ENCODE measurements at regions not wholly inside any gene's neighbourhood (a gene's known extent, or its start where the extent isn't known, plus 50 kb on each side); places are given as distances from the start of the nearest gene placed in this dataset.
"Not testable (repeated sequence)": the region's sequence is repeated elsewhere in the genome, so short reads cannot be mapped to it uniquely, and the experiment has no call there.

DNA sequence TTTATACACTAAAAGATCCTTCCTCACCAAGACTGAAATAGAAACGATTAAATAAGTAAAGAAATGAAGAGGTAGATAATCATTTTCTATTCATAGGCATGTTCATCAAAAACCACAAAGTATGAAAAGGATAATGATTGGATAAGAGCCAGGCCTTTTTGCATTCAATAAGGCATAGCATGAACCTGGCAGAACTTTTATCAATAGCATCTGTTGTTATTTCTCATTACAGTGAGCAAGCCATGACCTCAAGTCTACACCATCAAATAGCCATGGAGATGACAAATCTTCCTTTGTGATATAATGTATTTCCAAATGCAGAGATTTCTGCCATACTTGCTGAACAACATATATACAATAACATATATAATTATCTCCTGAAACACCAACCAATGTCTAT is 206.0 kb upstream of the SLC7A11 start:
- no peak for DNase-seq (ENCODE audit: low read depth, low spot score)

DNA sequence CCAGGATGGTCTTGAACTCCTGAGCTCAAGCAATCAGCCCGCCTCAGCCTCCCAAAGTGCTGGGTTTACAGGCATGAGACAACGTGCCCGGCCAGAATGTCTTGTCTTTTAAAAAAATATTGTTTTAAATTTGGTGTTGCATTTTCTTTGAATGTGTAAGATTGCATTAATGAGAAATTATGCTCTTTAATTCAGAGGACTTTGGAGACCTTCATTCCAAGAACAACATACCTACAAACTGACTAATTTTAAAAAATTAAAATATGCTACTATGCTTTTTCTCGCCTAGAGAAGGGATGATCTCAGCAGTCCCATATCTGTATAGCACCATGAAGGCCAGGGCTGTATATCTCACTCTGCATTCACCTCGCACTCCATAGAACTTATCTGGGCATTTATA is 204.3 kb upstream of the SLC7A11 start:
- no peak for DNase-seq (ENCODE audit: low read depth, low spot score)

DNA sequence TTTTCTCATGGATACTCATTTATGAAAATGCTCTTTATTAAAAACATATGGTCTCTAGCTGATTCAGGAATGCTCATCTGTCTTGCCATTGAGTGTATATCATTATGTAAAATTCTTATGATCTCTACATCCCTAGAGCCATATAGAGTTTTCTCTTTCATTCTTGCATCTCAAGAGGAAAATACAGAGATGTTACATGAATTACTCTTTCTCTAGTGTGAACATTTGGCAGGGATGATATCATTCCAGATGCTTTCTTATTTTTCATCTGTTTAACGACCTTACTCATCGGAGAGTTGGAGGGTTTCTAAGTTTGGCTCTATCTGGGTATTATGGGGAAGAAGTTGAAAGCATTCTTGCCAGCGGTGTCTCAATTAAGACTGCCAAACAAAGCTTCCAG is 202.9 kb upstream of the SLC7A11 start:
- no peak for DNase-seq (ENCODE audit: low read depth, low spot score)

DNA sequence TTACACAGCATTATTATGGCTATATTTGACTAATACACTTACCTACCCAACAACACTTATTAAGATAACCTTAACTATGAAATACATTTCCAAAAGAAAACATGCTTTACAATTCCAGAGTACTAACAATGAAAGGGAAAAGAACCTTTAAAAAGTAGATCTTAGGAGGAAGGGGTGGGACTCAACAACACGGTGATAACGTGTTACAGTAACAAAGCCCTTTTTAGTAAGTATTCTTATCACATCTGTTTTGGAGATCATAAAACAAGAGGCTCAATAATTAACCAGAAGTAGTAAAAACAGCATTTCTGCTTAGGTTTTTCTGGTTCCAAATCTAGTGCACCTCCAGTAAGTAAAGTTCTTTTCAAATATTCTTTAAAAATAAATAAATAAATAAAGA is 202.1 kb upstream of the SLC7A11 start:
- DNase-seq (ENCODE audit: low read depth, low spot score) = no peak

DNA sequence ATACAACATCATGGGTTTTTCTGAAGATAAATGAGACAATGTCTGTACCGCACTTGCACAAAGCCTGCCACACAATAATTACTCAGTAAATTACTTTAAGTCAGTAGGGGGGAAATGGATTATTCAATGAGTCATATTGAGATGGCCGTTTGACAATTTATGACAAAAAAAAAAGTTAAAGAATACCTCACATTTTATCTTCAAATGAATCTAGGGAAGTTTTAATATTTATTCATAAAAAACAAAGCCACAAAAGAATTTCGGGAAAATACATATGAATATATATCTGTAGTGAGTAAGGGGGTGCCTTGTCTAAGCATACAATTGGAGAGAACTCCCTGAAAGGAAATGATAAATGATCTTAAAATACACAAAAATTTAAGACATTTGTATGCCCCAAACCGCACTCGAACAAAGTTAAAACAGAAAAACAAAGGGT is 197.0 kb upstream of the SLC7A11 start:
- no peak for DNase-seq (ENCODE audit: low read depth, low spot score)

DNA sequence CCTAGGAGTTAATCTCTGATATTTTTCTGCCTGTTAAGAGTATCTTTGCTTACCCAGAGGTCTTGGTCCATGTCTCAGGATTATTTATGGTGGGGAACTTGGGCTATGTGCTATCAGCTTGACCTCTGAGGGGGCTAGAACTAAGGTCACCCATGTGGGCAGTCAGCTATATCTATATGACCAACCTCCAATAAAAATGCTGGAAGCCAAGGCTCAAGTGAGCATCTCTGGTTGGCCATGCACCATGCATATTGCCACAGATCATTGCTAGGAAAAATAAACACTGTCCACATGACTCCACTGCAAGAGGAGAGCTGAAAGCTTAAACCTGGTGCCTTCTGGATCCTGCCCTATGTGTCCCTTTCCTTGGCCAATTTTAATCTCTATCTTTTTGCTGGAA is 196.5 kb upstream of the SLC7A11 start:
- no peak for DNase-seq (ENCODE audit: low read depth, low spot score)

DNA sequence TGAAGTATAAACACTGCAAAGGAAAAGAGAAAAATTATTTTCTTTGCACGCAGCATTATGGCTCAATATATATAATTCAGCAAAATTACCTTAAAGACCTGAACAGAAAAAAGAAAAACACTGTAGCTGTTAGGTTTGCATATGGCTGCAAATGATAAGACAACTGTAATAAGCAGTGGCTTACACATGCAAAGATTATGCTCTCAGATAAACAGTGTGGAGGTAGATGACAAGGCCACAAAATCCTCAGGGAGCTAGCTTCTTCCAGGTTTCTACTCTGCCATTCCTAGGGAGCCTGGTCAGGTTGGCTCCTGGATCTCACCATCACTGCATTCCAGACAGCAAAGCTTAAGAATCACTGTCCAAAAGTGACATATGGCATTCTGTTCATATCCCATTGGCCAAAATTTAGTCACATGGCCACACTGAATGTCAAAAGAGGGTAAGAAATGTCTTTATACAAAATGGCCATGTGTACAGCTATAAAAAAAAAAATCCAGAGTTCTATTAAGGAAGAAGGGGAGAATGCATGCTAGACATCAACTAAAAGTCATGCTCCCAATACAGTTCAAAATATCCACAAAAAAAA is 195.2 kb upstream of the SLC7A11 start:
- DNase-seq (ENCODE audit: low read depth, low spot score) = no peak

DNA sequence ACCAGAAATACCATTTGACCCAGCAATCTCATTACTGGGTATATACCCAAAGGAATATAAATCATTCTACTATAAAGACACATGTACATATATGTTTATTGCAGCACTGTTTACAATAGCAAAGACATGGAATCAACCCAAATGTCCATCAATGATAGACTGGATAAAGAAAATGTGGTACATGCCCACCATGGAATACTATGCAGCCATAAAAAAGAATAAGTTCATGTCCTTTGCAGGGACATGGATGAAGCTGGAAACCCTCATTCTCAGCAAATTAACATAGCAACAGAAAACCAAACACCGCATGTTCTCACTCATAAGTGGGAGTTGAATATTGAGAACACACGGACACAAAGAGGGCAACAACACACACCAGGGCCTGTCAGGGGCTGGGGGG is 193.6 kb upstream of the SLC7A11 start:
- DNase-seq (ENCODE audit: low read depth, low spot score) = not testable (repeated sequence)

DNA sequence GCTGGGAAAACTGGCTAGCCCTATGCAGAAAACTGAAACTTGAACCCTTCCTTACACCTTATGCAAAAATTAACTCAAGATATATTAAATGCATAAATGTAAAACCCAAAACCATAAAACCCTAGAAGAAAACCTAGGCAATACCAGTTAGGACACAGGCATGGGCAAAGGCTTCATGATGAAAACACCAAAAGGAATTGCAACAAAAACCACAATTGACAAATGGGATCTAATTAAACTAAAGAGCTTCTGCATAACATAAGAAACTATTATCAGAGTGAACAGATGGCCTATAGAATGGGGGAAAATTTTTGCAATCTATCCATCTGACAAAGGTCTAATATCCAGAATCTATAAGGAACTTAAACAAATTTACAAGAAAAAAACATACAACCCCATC is 192.9 kb upstream of the SLC7A11 start:
- DNase-seq (ENCODE audit: low read depth, low spot score) = not testable (repeated sequence)

DNA sequence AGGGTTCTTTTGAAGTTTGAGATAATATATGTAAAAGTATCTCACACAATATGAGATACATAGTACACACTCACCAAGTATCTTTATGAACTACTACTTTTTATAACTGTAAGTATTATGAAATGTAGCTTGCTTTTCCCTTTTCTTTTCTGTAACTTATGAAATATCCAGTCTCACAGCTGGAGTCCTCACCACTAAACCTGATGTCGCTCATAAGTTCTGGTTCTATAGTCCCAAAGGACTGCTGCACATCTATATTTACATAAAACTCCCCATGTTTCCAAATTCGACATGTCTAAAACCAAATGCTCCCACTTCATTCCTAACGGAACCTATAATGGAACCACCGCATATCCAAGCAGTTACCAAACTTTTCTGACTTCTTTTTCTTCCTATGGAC is 186.5 kb upstream of the SLC7A11 start:
- no peak for DNase-seq (ENCODE audit: low read depth, low spot score)

DNA sequence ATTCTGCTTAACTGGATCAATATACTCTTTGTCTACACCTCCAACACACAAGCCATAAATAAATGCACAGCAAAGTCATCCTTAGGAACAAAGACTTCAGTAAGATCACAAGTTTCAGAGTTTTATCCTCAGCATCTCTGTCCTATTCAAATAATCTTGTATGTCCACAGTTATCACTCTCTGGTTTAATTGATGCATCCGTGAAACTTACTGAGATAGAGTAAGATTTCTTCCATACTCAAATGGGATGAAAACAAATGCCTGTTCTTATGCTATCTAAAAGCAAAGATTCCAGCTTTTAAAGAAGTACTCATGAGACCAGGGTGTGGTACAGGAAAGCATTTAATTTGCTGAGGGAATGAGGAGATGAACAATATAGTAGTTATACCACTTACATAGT is 184.6 kb upstream of the SLC7A11 start:
- no peak for DNase-seq (ENCODE audit: low read depth, low spot score)

DNA sequence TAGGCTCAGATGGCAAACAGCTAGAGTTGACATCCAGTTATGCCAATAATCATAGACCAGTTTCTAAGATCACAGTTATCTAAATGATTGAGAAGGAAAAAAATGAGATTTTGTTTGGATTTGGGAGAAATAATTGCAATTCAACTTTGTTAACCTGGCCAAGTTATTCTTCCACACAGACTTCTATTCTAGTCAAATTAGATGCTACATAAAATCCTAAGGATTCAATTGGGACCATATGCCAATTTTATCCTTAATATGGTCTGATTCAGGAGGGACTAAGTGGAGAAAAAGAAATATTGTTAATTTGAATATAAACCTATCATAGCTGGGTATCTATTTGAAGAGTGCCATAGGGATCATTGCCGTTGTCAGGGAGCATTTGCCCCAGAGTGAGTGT is 178.3 kb upstream of the SLC7A11 start:
- no peak for DNase-seq (ENCODE audit: low read depth, low spot score)

DNA sequence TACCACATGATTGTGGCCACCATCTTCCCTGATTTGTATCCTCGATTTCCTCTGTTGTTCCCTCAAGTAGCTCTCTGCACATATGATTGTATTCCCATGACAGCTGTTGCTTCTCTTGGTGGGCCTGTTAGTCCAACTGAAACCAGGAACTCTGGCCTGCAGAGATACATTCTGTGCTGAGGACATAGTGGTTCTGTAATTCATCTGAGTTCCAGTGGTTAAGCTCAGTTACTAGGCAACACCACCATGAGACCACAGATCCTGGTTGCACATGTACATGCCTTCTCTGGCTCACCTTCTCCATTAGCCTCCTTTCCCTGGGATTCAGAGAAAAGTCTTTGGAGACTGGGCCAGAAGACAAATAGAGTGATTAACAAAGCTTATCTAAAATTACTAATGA is 172.1 kb upstream of the SLC7A11 start:
- DNase-seq (ENCODE audit: low read depth, low spot score) = no peak

DNA sequence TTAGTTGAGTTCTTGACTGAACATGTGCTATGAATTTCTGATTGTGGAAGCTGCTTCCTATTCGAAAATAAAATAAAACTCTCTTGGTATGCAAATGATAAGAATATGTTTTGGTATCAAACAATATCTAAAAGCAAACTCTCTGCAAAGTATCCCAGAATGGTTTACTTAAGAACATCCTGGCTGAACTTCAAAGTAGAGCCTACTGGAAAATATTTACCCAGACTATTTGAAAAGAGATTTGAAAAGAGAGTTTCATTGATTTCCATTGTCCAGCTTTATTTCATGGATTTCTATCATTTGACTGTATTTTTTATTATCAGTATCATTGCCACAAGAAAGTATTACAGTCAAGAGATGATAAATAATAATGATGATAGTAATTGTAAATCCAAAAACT is 171.1 kb upstream of the SLC7A11 start:
- DNase-seq (ENCODE audit: low read depth, low spot score) = no peak

DNA sequence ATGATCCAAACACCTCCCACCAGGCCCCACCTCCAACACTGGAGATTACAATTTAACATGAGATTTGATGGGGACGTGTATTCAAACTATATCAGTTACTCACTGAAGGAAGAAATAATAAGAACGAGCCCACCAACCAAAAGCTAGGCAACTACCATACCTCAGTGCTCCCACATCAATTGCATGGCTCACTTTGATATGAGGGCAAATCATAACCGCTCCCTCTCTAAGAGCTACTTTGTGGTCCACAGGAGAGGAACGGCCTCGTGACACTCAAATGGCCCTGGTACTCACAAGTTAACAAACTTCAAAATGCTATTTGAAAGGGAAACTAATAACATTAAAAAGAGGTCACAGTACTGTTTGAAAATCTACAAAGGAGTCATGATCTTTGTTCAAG is 170.7 kb upstream of the SLC7A11 start:
- no peak for DNase-seq (ENCODE audit: low read depth, low spot score)

DNA sequence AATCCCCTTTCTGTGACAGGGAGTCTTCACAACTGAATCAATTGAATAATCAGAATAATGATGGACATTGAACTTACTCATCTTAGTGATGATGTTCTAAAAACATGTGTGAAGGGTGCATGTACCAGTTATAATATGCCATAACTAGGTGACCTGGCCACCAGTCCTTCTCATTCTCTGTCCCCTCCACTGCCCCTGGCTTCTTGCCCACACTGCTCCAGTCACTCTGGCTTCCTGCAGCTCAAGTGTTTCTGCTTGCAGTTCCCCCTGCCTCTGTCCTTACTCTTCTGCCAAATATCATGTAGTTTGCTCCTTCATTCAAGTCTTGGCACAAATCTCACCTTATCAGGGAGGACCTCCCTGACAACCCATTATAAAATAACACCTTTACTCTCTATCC is 168.1 kb upstream of the SLC7A11 start:
- DNase-seq (ENCODE audit: low read depth, low spot score) = no peak

DNA sequence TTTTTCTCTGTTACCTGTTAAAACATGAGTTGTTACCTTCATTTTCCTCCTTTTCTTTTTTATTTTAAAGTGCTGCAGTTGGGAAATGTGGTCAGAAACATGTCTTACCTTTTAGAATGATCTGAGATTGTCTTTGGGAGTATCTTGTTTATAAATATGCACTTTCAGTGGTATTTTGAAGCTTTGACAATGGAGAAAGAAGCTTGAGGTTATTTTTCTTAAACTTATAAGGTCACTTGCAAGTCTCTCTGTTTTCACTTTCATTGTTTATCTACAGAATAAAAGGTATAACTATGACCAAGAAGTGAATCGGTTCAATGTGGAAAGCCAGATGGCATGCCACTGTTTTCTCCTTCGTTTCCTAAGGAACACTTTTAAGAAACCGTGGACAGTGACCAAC is 167.5 kb upstream of the SLC7A11 start:
- DNase-seq (ENCODE audit: low read depth, low spot score) = no peak

DNA sequence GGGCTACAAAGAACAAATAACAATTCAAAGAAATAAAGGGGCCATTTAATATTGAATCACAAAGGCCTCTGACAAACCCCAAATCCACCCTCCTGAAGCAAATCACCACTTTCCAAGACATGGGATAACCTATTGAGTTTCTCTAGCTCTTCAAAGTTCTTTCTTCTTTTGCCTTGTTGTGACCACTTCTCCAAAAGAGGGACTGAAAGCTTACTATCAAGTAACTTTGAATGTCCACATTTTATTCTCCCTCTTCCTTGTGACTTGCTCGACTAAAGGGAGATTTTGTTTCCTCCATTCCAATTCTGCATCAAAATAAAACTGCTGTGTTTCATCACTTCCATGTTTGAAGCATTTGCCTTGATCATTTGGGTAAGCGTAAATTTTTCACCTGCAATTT is 166.6 kb upstream of the SLC7A11 start:
- DNase-seq (ENCODE audit: low read depth, low spot score) = no peak

DNA sequence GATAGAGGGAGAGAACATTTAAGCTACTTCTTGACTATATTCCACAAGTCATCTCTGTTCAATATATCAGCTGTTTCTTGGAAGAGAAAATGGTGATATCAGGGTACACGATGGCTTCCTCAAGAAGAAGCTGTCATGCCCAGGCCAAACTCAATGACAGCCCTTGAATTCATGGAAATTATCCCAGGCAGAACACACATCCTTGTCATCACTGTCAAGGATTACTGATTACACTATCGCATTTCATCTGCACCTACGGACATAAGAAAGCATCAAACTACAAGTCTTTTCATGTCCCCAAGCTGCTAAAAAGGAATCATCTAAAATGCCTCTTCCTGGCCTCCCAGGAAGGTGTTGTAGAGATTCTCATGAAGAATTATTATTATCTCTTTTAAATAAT is 165.2 kb upstream of the SLC7A11 start:
- no peak for DNase-seq (ENCODE audit: low read depth, low spot score)

DNA sequence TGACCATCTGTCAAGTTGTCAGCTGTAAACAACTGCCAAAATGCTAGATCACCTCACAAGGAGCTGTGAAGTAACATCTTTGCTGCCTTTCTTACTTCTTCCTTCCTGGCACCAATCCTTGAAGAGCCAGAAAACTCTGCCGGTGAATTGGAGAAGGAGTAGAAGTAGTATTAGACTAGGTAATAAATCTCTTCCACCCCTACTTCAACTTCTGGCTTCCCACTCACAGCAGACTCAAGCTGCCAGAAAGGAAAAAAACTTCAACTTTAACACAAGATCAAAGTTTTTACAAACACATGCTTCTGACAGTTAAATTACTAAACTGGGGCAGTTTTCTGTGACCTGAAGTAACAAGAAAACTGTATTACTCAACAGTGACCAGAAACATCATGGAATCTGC is 164.7 kb upstream of the SLC7A11 start:
- DNase-seq (ENCODE audit: low read depth, low spot score) = no peak

DNA sequence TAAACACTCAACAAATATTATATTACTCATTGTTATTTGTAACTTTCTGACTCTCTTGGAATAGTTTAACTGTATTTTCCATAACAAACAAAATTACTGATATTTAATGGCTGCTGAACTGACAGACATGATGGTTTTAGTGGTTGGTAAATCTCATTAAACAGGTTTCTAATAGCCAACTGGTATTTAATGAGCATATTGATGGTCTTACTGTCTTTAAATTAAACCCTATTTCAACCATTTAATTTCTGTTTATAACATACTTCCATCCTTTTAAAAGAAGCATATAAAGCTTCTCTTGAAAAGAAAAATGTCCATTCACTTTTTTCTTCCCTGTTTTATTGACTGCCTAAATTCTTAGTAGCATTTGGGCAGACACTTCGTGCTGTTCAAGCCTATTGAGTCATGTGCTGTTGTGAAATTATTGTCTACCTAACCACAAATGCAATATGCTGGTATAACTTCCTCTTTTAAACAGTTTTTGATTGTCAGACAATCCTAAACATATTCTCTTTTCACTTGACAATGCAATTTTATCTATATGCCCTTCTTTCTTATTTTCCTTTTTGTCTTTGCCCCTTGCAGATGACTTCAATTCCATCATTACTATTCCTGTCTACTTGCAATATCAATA is 163.9 kb upstream of the SLC7A11 start:
- DNase-seq (ENCODE audit: low read depth, low spot score) = no peak

DNA sequence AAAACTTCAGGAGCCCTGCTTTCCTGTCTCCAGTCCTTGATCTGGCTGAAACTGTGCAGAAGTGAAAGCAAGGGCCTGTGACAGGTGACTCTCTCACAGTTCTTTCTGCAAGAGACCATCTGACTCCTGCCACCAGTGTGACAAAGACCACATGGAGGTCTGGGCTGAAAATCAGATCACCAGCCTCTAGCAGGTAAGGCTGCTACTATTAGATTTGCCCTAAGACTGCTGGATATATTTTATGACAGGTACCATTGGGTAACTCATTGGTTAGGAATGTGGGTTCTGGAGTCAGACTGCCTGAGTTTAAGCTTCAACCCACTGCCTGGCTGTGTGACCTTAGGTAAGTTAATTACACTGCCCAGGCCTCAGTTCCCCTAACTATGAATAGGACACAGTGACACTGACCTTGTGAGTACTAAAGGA is 163.3 kb upstream of the SLC7A11 start:
- no peak for DNase-seq (ENCODE audit: low read depth, low spot score)

DNA sequence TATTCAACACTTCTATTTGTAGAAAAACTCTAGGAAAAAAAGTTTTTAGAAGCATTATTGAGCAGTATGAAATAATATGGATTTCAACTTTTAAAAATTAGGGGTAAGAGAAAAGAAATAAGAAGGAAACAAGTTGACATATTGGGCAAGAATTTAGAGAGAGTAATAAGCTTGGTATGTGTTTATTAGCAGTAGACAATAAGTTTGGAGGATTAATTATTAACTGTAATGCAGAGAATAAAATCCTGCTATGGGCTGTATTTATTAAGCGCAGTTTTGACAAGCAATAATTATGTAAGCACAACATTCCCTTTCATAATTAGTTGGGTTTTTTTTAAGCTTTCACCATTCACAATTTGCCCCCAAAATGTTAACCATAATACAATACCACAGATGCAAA is 162.7 kb upstream of the SLC7A11 start:
- DNase-seq (ENCODE audit: low read depth, low spot score) = no peak

DNA sequence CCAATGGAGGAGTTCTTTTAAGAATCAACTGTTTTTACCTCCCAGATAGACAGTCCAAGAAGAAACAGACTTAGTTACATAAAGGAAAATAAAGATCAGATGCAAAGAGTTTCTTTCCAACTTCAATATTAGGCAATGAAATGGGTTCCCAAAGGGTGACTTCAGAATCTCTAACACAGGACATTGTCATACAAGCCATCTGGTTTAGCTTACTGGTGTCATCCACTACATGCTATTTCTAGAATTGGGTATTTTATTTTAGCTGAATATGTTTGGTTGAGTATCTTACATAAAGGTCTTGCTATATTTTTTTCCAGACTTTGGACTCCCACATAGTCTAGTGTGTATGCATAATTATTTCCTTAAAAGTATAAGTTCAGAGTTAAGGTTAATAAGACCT is 162.1 kb upstream of the SLC7A11 start:
- no peak for DNase-seq (ENCODE audit: low read depth, low spot score)
